Nephron progenitor cell (in vitro differentiated cells): ENCODE measurements at regions not wholly inside any gene's neighbourhood (a gene's known extent, or its start where the extent isn't known, plus 50 kb on each side); places are given as distances from the start of the nearest gene placed in this dataset.

Experiments used
- DNase-seq: peaks from one replicate; pipeline ENCODE4 v3.0.0; 2021
- H3K27ac Mint-ChIP-seq: 2 replicates; pipeline ENCODE4 v1.8.0; 2021; ENCODE audit warnings: mild to moderate bottlenecking, moderate library complexity, mixed read lengths
- H3K27me3 Mint-ChIP-seq: 2 replicates; pipeline ENCODE4 v1.8.0; 2021; ENCODE audit warnings: mild to moderate bottlenecking, low read depth, mixed read lengths; ENCODE audit not compliant: poor library complexity
- H3K36me3 Mint-ChIP-seq: 2 replicates; pipeline ENCODE4 v1.8.0; 2021; ENCODE audit warnings: low read depth, mixed read lengths
- H3K4me1 Mint-ChIP-seq: 2 replicates; pipeline ENCODE4 v1.8.0; 2021; ENCODE audit warnings: mixed read lengths
- H3K4me3 Mint-ChIP-seq: 2 replicates; pipeline ENCODE4 v1.8.0; 2021; ENCODE audit warnings: mild to moderate bottlenecking, moderate library complexity, mixed read lengths
- H3K9me3 Mint-ChIP-seq: 2 replicates; pipeline ENCODE4 v1.8.0; 2021; ENCODE audit warnings: mild to moderate bottlenecking, moderate library complexity, mixed read lengths
- TF ChIP-seq, protein P1 (sequence below): fragments of 200-600 bp; sonication (generic); IDR thresholded peaks from 2 replicates; pipeline ENCODE4 v1.5.0; 2021; ENCODE audit warnings: antibody characterized with exemption

DNA sequence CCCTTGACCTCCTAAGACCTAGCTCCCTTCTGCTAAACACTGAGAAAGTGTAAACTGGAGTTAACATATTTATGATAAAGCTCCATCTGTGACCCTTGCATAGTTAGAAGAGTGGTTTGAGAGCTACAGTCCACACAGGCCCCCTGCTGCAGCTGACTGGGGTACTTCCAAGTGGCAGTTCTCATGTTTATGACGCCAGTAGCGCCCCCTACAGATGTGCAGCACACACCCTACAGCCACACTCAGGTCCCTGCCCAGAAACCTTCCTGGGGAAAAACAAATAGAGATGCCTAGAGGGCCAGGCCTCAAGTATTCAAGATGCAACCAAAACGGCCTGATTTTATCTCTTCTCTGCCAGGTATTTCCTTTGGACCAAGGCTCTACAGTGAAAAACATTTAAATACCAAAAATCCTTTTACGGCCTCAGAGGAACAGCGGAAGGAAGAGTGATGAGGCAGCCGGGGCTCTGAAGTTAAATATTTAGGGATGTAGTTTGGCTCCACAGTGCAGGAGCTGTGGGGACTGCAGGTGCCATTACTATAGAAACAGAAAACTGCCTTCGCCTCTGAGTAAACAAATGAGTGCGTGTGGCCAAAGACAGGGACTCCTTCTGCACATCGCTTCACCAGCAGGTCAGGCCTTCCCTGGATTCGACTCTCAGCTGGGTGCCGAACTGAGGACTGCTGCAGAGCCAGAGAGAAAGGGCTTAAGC, 553.1 kb downstream of the EFNB2 start:
- TF ChIP-seq, protein P1, sequence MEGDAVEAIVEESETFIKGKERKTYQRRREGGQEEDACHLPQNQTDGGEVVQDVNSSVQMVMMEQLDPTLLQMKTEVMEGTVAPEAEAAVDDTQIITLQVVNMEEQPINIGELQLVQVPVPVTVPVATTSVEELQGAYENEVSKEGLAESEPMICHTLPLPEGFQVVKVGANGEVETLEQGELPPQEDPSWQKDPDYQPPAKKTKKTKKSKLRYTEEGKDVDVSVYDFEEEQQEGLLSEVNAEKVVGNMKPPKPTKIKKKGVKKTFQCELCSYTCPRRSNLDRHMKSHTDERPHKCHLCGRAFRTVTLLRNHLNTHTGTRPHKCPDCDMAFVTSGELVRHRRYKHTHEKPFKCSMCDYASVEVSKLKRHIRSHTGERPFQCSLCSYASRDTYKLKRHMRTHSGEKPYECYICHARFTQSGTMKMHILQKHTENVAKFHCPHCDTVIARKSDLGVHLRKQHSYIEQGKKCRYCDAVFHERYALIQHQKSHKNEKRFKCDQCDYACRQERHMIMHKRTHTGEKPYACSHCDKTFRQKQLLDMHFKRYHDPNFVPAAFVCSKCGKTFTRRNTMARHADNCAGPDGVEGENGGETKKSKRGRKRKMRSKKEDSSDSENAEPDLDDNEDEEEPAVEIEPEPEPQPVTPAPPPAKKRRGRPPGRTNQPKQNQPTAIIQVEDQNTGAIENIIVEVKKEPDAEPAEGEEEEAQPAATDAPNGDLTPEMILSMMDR = no peak
- peaks cover 11% of the 10 kb centered on the region for H3K9me3 Mint-ChIP-seq
- H3K36me3 Mint-ChIP-seq = peaks cover 10% of the 10 kb centered on the region
- H3K27me3 Mint-ChIP-seq = peaks cover 5% of the 10 kb centered on the region
- DNase-seq = no peak
- H3K4me1 Mint-ChIP-seq = peaks cover 65% of the 10 kb centered on the region
- no peak overlapping the region for H3K4me3 Mint-ChIP-seq
- peak overlapping the region; percentile 78 for H3K27ac Mint-ChIP-seq

DNA sequence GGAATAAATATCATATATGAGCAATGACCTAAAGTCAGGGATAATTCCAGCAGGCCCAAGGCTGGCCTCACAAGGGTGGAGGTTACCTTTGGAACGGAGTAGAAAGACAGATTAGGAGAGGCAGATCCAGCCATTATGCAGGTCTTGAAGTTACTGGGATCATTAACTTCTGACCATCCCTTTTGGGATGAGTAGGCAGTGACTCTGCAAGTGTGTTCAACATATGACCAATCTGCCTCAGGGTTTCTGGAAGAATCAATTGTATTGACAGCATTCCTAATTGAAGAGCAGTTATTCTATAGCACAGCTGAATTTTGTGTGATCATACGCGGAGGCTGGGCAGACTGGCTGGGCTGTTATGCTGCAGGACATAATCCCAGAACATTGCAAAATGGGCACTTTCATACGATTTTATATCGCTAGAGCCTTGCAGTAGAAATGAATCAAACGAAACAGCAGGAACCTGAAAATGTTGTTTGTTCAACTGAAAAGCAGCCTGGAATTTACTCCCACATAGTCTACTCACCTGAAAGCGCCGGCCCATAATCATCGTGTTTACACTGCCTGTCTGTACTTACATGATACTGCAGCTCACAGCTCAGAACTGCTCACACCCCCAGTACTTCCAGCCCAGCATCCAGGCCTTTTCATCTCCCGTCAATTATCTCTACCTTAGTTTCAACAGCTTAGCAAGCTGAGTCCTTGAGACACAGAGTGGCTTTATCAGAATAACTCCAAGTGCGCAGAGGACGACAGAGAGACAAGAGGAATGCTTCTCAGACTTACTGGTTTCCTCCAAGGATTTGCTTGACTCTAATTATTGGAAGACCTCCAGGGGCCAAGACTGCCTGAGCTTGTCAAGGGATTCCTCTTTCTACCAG, 556.1 kb downstream of the EFNB2 start:
- Mint-ChIP-seq H3K27me3 (peaks cover 5% of the 10 kb centered on the region), H3K4me1 (peaks cover 58% of the 10 kb centered on the region), H3K4me3 (peak overlapping the region; percentile 52), H3K36me3 (peaks cover 31% of the 10 kb centered on the region), H3K27ac (peak overlapping the region; percentile 58), H3K9me3 (peaks cover 32% of the 10 kb centered on the region)
- DNase-seq = peak; percentile 8
- TF ChIP-seq, protein P1 = no peak

DNA sequence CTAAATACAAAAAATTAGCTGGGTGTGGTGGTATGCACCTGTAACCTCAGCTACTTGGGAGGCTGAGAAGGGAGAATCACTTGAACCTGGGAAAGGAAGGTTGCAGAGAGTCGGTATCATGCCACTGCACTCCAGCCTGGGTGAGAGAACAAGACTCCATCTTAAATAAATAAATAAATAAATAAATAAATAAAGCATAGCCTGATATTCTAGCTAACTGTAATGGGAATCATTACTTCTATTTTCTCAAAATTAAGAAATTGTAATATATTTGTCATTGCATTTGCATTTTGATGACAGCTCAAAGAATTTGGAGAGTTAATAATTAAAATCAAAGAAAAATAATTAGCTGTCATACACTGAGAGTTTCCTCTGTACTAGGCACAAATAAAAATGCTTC, 561.1 kb downstream of the EFNB2 start:
- Mint-ChIP-seq H3K4me1 (peaks cover 62% of the 10 kb centered on the region), H3K36me3 (peaks cover 31% of the 10 kb centered on the region), H3K9me3 (peaks cover 32% of the 10 kb centered on the region), H3K27me3 (peaks cover 5% of the 10 kb centered on the region), H3K27ac (no peak overlapping the region), H3K4me3 (no peak overlapping the region)
- TF ChIP-seq, protein P1 = no peak
- no peak for DNase-seq

DNA sequence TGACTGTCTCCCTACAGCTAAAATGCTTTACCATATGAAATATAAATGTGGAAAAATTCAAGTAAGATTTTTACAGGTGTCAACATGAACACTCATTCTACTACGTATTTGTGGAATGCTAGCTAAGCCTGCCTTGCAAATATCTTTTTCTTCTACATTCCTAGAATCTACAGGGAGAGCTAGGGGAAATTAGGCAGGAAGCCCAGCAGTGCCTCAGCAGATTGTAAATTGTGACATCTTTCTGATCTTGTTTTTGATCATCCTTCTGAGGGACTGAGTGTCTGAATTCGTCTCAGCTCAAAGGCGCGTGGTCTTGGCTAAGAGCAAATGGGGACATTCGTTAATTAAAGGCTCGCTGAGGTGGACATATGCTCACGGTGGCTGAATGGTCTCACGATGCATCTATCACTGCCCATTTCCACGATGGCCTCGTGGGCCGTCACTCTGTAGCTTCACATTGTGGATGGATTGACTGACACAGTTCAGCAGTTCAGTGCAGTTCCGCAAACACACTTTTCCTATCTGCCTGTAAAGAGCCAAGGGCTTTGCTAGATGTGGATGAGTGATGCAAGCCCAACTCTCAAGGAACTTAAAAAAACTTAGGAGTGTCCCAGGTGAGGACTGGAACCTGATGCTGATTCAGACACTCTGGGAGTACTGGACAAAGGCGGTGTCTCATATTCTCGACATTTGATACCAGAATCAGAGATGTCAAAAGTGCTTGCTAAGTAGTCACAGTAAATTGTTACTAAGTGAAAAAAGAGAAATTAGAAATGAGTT, 562.5 kb downstream of the EFNB2 start:
- Mint-ChIP-seq H3K4me3 (peak overlapping the region; percentile 41), H3K27ac (peak overlapping the region; percentile 62)
- TF ChIP-seq, protein P1 = no peak

DNA sequence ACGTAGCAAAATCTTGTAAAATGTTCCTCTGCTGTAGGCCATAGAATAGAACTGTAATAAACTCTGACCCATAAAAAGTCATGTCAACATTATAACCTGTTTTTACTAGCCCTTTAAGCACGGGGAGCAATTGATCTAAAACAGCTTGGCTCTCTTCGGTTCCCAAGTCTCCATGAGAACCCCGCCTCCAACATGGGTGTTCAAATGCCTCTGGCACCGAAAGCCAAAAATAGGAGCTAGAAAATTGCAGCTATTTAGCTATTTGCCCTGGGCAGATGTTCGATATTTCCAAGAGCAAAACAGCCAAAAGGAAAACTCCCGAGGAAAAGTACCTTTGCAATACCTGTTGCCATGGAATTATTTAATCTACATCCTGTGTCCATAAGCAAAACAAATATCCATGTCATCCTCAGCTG, 563.1 kb downstream of the EFNB2 start:
- Mint-ChIP-seq H3K27ac (peak overlapping the region; percentile 62), H3K36me3 (peaks cover 20% of the 10 kb centered on the region), H3K9me3 (peaks cover 21% of the 10 kb centered on the region), H3K4me1 (peaks cover 46% of the 10 kb centered on the region), H3K27me3 (no peaks in the 10 kb centered on the region), H3K4me3 (peak overlapping the region; percentile 51)
- TF ChIP-seq, protein P1 = no peak
- DNase-seq = no peak

More for the DNA sequence above, 562.5 kb downstream of the EFNB2 start:
- Mint-ChIP-seq H3K27me3 (no peaks in the 10 kb centered on the region), H3K36me3 (peaks cover 24% of the 10 kb centered on the region), H3K9me3 (peaks cover 24% of the 10 kb centered on the region), H3K4me1 (peaks cover 50% of the 10 kb centered on the region)
- no peak for DNase-seq
